Adipocyte (in vitro differentiated cells): ENCODE measurements at regions not wholly inside any gene's neighbourhood (a gene's known extent, or its start where the extent isn't known, plus 50 kb on each side); places are given as distances from the start of the nearest gene placed in this dataset.
"Not testable (repeated sequence)": the region's sequence is repeated elsewhere in the genome, so short reads cannot be mapped to it uniquely, and the experiment has no call there.

ENCODE experiments used
- DNase-seq: peaks from one replicate; pipeline ENCODE4 v3.0.0-alpha.2; 2015; ENCODE audit warnings: low read depth
- H3K27me3 ChIP-seq: replicated peaks from 2 replicates; pipeline ENCODE4 v1.7.0; 2013; ENCODE audit warnings: mild to moderate bottlenecking, low read length, moderate library complexity; ENCODE audit not compliant: control insufficient read depth, insufficient read depth
- H3K36me3 ChIP-seq: 2 replicates; pipeline ENCODE4 v1.7.0; 2013; ENCODE audit warnings: low read length, mild to moderate bottlenecking, moderate library complexity; ENCODE audit not compliant: control insufficient read depth, insufficient read depth, severe bottlenecking
- H3K4me1 ChIP-seq: 2 replicates; pipeline ENCODE4 v1.7.0; 2013; ENCODE audit warnings: mild to moderate bottlenecking, low read length, moderate library complexity; ENCODE audit not compliant: control insufficient read depth, insufficient read depth
- H3K4me3 ChIP-seq: 2 replicates; pipeline ENCODE4 v1.7.0; 2013; ENCODE audit warnings: mild to moderate bottlenecking, low read length, moderate library complexity
- H3K9ac ChIP-seq: 2 replicates; pipeline ENCODE4 v1.7.0; 2013; ENCODE audit warnings: mild to moderate bottlenecking, low read length, moderate library complexity
- H3K9me3 ChIP-seq: 2 replicates; pipeline ENCODE4 v1.7.0; 2013; ENCODE audit warnings: mild to moderate bottlenecking, low read length, moderate library complexity; ENCODE audit not compliant: control insufficient read depth

GRCh38 chrX:9293903-9294302 is 171.0 kb upstream of the TBL1X start:
- no peak for DNase-seq
- Histone ChIP-seq H3K4me3 (no peak overlapping the region), H3K27me3 (peaks cover 33% of the 10 kb centered on the region), H3K9ac (no peak overlapping the region), H3K4me1 (no peaks in the 10 kb centered on the region), H3K36me3 (no peaks in the 10 kb centered on the region), H3K9me3 (no peaks in the 10 kb centered on the region)

- Histone ChIP-seq H3K36me3 (no peaks in the 10 kb centered on the region), H3K9me3 (no peaks in the 10 kb centered on the region), H3K4me1 (no peaks in the 10 kb centered on the region), H3K9ac (no peak overlapping the region), H3K27me3 (peaks cover 33% of the 10 kb centered on the region), H3K4me3 (no peak overlapping the region)
- no peak for DNase-seq
These were observed 169.3 kb upstream of the TBL1X start for GRCh38 chrX:9295551-9295950.

- no peak for DNase-seq
- no peaks in the 10 kb centered on the region for H3K4me1 ChIP-seq
- H3K9me3 ChIP-seq, result peaks cover 6% of the 10 kb centered on the region
- H3K27me3 ChIP-seq, result peaks cover 25% of the 10 kb centered on the region
- no peak overlapping the region for H3K4me3 ChIP-seq
- H3K36me3 ChIP-seq, result no peaks in the 10 kb centered on the region
- no peak overlapping the region for H3K9ac ChIP-seq
These were observed 166.6 kb upstream of the TBL1X start for GRCh38 chrX:9298221-9298620.

DNA sequence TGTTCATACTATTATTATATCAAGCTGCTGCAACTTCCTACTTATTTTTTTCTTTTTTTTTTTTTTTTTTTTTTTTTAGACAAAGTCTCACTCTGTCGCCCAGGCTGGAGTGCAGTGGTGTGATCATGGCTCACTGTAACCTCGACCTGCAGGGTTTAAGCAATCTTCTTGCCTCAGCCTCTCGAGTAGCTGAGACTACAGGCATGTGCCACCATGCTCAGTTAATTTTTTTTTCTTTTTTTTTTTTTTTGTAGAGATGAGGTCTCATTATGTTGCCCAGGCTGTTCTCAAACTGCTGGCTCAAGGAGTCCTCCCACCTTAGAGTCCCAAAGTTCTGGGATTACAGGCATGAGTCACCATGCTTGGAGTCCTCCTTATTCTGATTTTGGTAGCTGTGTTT is 165.2 kb upstream of the TBL1X start:
- H3K36me3 ChIP-seq, H3K9ac ChIP-seq, H3K4me1 ChIP-seq, H3K4me3 ChIP-seq, DNase-seq: not testable (repeated sequence)
- Histone ChIP-seq H3K27me3 (peaks cover 15% of the 10 kb centered on the region), H3K9me3 (peaks cover 12% of the 10 kb centered on the region)

- no peak overlapping the region for H3K9ac ChIP-seq
- H3K9me3 ChIP-seq, result peaks cover 12% of the 10 kb centered on the region
- DNase-seq, result no peak
- no peaks in the 10 kb centered on the region for H3K4me1 ChIP-seq
- H3K27me3 ChIP-seq, result peaks cover 15% of the 10 kb centered on the region
- no peaks in the 10 kb centered on the region for H3K36me3 ChIP-seq
- H3K4me3 ChIP-seq, result no peak overlapping the region
These were observed 163.0 kb upstream of the TBL1X start for GRCh38 chrX:9301836-9302235.

- Histone ChIP-seq H3K27me3 (peaks cover 15% of the 10 kb centered on the region), H3K4me1 (no peaks in the 10 kb centered on the region), H3K9me3 (peaks cover 12% of the 10 kb centered on the region), H3K36me3 (no peaks in the 10 kb centered on the region), H3K9ac (no peak overlapping the region), H3K4me3 (no peak overlapping the region)
- DNase-seq, result no peak
These were observed 162.5 kb upstream of the TBL1X start for GRCh38 chrX:9302381-9302780.

- Histone ChIP-seq H3K9me3 (peaks cover 4% of the 10 kb centered on the region), H3K27me3 (peaks cover 3% of the 10 kb centered on the region), H3K4me1 (no peaks in the 10 kb centered on the region), H3K4me3 (no peak overlapping the region), H3K9ac (no peak overlapping the region), H3K36me3 (no peaks in the 10 kb centered on the region)
- no peak for DNase-seq
These were observed 156.4 kb upstream of the TBL1X start for GRCh38 chrX:9308426-9308825.

GRCh38 chrX:9310616-9311015 is 154.2 kb upstream of the TBL1X start:
- H3K9me3 ChIP-seq, result no peaks in the 10 kb centered on the region
- H3K4me1 ChIP-seq, result no peaks in the 10 kb centered on the region
- H3K4me3 ChIP-seq, result no peak overlapping the region
- H3K9ac ChIP-seq, result no peak overlapping the region
- no peaks in the 10 kb centered on the region for H3K36me3 ChIP-seq
- peaks cover 3% of the 10 kb centered on the region for H3K27me3 ChIP-seq
- DNase-seq, result peak; percentile 28

- Histone ChIP-seq H3K4me1 (no peaks in the 10 kb centered on the region), H3K9ac (no peak overlapping the region), H3K27me3 (peaks cover 3% of the 10 kb centered on the region), H3K36me3 (no peaks in the 10 kb centered on the region), H3K4me3 (no peak overlapping the region), H3K9me3 (no peaks in the 10 kb centered on the region)
- no peak for DNase-seq
These were observed 153.3 kb upstream of the TBL1X start for GRCh38 chrX:9311421-9312160.

DNA sequence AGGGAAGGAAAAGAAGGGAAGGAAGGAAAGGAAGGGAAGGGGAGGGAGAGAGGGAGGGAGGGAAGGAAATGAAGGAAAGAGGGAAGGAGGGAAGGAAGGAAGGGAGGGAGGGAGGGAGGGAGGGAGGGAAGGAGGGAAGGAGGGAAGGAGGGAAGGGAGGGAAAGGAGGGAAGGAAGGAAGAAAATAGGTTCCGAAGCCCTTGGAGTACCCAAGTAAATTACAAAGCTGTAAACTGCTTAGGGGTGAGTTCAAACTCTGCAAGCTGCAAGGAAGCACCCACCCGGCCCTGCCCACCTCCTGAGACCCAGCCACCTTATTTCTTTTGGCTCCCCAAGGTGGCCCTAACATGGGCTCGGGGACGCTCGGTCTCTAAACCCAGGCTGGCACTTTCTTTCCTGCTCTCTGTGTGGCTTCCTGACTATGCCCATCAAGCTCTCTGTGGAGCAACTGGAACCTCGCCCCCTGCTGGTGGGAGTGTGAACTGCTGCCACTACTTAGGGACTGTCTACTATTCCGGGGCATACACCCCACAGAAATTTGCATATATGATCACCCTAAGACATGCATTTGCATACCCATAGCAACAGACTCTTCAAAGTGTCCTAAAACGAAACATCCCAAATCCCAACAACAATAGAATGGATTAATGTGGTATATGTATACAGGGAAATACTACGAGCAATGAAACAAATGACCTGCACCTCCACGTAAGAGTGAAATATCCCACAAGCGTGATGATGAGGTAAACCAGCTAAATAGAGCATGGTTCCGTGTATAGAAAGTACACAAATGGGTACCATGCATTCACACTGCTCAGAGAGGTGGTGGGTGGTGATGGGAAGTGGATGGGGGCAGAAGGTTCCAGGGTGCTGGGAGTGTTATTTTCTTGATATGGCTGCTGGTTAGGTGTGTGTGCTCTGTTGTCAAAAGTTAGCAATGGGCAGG is 151.7 kb upstream of the TBL1X start:
- no peaks in the 10 kb centered on the region for H3K4me1 ChIP-seq
- no peaks in the 10 kb centered on the region for H3K9me3 ChIP-seq
- H3K27me3 ChIP-seq, result no peaks in the 10 kb centered on the region
- no peaks in the 10 kb centered on the region for H3K36me3 ChIP-seq
- no peak for DNase-seq
- no peak overlapping the region for H3K4me3 ChIP-seq
- H3K9ac ChIP-seq, result no peak overlapping the region

DNA sequence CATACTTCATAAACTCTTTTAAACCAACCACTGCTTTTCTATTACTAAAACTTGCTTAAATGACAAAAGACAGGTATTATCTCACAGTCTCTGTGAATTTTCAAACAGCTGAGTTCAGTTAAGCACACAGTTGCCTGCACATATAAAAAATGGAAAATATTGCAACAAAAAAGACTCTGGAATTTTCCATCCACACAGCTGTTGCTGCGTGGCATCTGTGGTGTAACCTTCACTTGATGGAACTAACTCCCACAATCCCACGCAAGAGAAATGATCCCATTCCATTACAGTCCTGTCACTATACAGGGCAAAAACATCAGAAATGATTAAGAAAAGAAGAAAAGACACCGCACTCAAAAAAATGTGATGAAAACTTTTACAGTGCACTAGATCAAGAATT is 149.8 kb upstream of the TBL1X start:
- peak; percentile 25 for DNase-seq
- no peaks in the 10 kb centered on the region for H3K36me3 ChIP-seq
- no peak overlapping the region for H3K4me3 ChIP-seq
- H3K9ac ChIP-seq, result no peak overlapping the region
- no peaks in the 10 kb centered on the region for H3K27me3 ChIP-seq
- no peaks in the 10 kb centered on the region for H3K4me1 ChIP-seq
- no peaks in the 10 kb centered on the region for H3K9me3 ChIP-seq
